ENCODE measurements at regions not wholly inside any gene's neighbourhood (a gene's known extent, or its start where the extent isn't known, plus 50 kb on each side); places are given as distances from the start of the nearest gene placed in this dataset.

DNA sequence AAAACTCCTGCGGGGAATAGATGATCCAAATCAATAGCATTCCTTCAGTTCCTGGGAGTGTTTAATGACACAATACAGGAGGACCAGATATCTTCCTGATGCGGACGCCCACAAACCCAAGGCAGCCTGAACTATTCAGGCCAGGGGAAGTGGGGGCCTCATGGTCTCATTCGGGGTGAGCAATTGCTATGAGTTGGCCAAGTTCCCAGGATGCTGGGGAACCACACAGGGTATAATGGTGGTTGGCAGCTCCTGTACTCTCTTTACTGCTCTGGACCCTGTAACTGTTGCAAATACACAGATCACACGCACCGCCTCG lies 401.2 kb downstream of the IRS2 start:
- Mint-ChIP-seq H3K36me3 (ENCODE audit: low read depth) (no peaks in the 10 kb centered on the region), H3K27ac (no peak overlapping the region), H3K4me3 (ENCODE audit: low read depth) (no peak overlapping the region), H3K4me1 (ENCODE audit: low read depth) (no peaks in the 10 kb centered on the region), H3K27me3 (ENCODE audit: low read depth) (no peaks in the 10 kb centered on the region), H3K9me3 (no peaks in the 10 kb centered on the region)
- no peak for DNase-seq (ENCODE audit: low spot score)
- intact Hi-C loops (cut with micrococcal nuclease) = no loop called here

DNA sequence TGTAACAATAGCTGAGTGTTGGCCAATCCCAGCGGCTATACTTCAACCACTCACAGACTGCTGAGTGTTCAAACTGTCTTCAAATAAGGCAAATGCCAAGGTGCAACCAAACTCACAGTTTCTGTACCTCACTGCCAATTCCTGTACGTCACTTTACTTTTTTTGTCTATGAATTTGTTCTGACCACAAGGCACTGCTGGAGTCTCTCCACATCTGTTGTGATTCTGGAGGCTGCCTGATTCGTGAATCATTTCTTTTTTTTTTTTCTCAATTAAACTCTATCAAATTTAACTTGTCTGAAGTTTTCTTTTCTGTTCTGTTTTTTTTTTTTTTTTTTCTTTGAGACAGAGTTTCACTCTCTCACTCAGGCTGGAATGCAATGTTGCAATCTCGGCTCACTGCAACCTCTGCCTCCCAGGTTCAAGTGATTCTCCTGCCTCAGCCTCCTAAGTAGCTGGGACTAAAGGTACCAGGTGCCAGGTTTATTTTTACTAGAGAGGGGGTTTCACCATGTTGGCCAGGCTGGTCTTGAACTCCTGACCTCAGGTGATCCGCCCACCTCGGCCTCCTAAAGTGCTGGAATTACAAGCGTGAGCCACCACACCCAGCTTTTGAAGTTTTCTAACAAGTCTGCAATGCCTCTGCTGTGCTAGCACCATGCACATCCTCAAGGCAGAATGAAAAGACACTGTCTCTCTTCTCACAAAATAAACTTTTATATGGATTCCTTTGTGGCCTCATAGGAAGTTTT lies 401.7 kb downstream of the IRS2 start:
- Mint-ChIP-seq H3K27me3 (ENCODE audit: low read depth) (no peaks in the 10 kb centered on the region), H3K4me1 (ENCODE audit: low read depth) (no peaks in the 10 kb centered on the region), H3K4me3 (ENCODE audit: low read depth) (no peak overlapping the region), H3K9me3 (no peaks in the 10 kb centered on the region), H3K27ac (no peak overlapping the region), H3K36me3 (ENCODE audit: low read depth) (no peaks in the 10 kb centered on the region)
- DNase-seq (ENCODE audit: low spot score) = no peak
- intact Hi-C loops (cut with micrococcal nuclease) = no loop called here

DNA sequence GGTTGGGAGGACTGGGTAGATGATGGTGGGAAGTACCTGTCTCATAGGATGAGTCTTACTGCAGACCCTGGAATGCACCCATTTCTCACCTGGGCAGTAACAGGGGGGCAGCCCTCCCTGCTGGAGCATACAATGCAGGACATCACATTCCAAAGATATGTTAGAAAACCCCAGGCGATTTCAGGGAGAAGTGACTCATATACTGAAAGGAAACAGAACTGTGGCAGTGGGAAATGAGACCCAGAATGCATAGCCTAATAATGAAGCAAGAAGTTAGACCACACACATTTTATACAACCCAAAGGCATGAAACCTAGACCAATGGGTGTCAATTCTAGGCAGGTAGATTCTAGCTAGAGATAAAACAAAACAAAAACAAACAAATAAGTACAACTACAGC lies 402.7 kb downstream of the IRS2 start:
- Mint-ChIP-seq H3K27ac (no peak overlapping the region), H3K27me3 (ENCODE audit: low read depth) (no peaks in the 10 kb centered on the region), H3K9me3 (no peaks in the 10 kb centered on the region), H3K4me1 (ENCODE audit: low read depth) (no peaks in the 10 kb centered on the region), H3K36me3 (ENCODE audit: low read depth) (no peaks in the 10 kb centered on the region), H3K4me3 (ENCODE audit: low read depth) (no peak overlapping the region)
- intact Hi-C loops (cut with micrococcal nuclease) = no loop called here
- DNase-seq (ENCODE audit: low spot score) = no peak

DNA sequence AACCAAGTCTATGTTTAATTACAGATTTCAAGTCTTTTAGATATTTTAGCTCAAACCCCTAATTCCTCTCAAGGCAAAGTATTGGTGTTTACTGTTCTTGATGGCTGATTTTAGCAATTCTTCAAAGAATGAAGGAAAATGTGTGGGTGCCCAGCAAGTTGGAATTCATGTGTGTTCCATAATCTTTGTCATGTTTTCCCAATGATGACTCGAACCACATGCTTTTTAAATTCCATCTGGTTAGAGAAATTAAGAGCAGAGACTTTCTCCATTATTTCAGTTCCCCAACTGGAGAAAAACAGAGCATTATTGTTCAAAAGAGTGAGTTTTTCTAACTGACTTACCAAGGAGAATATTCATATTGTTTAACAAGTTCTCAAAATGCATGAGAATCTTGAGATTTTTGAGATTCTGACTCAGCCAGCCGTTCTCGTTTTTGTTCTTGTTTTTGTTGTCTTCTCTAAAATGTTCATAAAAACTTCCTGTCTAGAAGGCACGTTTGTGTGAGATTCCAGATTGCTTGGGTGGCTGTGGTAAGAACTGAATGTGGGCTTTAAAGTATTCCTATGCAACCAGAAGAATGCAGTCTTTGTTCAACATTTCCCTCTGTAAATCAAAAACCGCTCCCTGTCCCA lies 404.7 kb downstream of the IRS2 start:
- no peaks in the 10 kb centered on the region for H3K9me3 Mint-ChIP-seq
- DNase-seq (ENCODE audit: low spot score) = no peak
- H3K36me3 Mint-ChIP-seq (ENCODE audit: low read depth) = no peaks in the 10 kb centered on the region
- H3K27ac Mint-ChIP-seq = no peak overlapping the region
- intact Hi-C loops (cut with micrococcal nuclease) = no loop called here
- no peaks in the 10 kb centered on the region for H3K27me3 Mint-ChIP-seq (ENCODE audit: low read depth)
- no peaks in the 10 kb centered on the region for H3K4me1 Mint-ChIP-seq (ENCODE audit: low read depth)
- H3K4me3 Mint-ChIP-seq (ENCODE audit: low read depth) = no peak overlapping the region

DNA sequence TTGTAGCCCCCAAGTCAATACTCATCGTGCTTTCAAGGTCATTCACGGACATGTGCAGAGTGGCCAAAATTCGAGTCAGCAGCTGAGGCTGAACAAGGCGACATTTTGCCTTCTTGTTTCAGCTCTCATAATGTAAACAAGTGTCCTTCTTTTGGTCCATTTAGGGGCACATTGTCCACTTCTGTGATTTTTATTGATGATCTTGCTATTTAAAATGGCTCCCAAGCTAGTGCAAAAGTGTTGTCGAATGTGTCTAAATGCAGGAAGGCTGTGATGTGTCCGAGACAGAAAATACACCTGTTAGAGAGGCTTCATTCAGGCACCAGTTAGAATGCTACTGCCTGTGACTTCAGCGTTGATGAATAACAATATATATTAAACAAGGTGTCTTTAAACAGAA lies 405.9 kb downstream of the IRS2 start:
- no peak for DNase-seq (ENCODE audit: low spot score)
- Mint-ChIP-seq H3K4me3 (ENCODE audit: low read depth) (no peak overlapping the region), H3K4me1 (ENCODE audit: low read depth) (no peaks in the 10 kb centered on the region), H3K27me3 (ENCODE audit: low read depth) (no peaks in the 10 kb centered on the region), H3K27ac (no peak overlapping the region), H3K9me3 (no peaks in the 10 kb centered on the region), H3K36me3 (ENCODE audit: low read depth) (no peaks in the 10 kb centered on the region)
- intact Hi-C loops (cut with micrococcal nuclease) = no loop called here

DNA sequence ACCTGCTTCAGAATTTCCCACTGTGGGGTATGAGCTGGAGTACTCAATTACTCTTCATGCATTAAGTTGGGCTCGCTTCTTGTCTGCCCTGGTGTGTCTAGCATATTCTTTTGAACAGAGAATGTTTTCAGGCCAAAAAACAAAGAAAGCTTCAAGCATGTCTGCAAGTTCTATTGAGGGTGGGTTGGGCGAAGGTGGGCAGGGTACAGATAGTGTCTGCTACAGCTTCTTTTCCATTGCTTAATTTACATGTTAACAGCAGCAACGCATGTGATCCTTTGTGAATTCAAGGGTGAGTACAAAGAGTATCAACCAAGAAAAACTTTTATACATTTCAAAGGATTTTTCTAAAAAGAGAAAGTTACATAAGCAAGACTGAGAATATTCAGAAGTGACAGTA lies 406.5 kb downstream of the IRS2 start:
- H3K27me3 Mint-ChIP-seq (ENCODE audit: low read depth) = no peaks in the 10 kb centered on the region
- H3K9me3 Mint-ChIP-seq = no peaks in the 10 kb centered on the region
- no peak for DNase-seq (ENCODE audit: low spot score)

DNA sequence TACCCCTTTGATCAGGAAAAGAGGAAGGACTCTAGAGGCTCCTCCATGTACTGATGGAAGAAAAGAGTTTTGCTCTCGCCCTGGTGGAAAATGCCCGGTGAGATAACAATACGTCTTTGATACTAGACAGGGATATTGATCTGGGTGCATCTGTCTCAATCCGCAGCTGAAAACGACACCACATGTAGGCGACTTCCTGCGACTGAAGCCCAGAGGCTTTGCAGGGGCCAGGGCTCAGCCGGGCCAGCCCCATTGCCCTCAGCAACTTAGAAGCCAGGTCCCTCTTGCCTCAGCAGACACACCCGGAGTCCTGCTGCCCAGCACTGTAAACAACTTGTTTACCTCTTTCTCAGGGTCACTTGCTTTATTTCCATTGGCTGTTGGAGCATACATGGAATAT lies 409.4 kb downstream of the IRS2 start:
- Mint-ChIP-seq H3K4me1 (ENCODE audit: low read depth) (no peaks in the 10 kb centered on the region), H3K27me3 (ENCODE audit: low read depth) (no peaks in the 10 kb centered on the region), H3K36me3 (ENCODE audit: low read depth) (no peaks in the 10 kb centered on the region), H3K4me3 (ENCODE audit: low read depth) (no peak overlapping the region), H3K27ac (no peak overlapping the region), H3K9me3 (no peaks in the 10 kb centered on the region)
- no peak for DNase-seq (ENCODE audit: low spot score)
- intact Hi-C loops (cut with micrococcal nuclease) = no loop called here

More for the DNA sequence above, 406.5 kb downstream of the IRS2 start:
- Mint-ChIP-seq H3K27ac (no peak overlapping the region), H3K4me3 (ENCODE audit: low read depth) (no peak overlapping the region), H3K36me3 (ENCODE audit: low read depth) (no peaks in the 10 kb centered on the region), H3K4me1 (ENCODE audit: low read depth) (no peaks in the 10 kb centered on the region)
- intact Hi-C loops (cut with micrococcal nuclease) = no loop called here

DNA sequence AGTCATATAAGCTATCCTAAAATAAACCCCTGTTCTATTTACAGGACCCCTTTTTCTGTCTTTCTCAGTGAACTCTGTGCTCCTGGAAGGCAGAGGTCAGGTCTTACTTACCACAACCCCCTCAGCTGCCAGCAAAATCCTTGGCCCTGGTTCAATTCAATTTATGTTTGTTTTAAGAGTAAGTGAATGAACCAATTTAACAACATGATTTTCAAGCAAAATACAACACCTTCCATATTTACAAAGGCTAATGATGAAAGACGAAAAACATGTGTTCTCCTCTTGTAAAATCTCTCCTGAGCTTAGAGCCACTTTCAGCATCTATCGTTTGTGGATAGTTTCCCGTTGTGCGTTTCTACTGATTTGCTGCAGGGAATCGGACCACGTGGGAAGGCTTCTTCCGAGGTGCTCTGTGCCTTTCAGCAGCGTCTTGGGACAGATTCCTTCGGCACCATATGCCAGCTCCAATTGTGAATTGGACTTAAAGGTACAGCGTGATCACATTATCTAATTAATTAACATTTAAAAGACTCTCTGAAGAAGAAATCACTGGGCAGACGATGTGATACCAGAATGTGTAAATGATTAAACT lies 411.7 kb downstream of the IRS2 start:
- no peak overlapping the region for H3K27ac Mint-ChIP-seq
- intact Hi-C loops (cut with micrococcal nuclease) = no loop called here
- H3K4me3 Mint-ChIP-seq (ENCODE audit: low read depth) = no peak overlapping the region
- H3K27me3 Mint-ChIP-seq (ENCODE audit: low read depth) = no peaks in the 10 kb centered on the region
- no peaks in the 10 kb centered on the region for H3K36me3 Mint-ChIP-seq (ENCODE audit: low read depth)
- DNase-seq (ENCODE audit: low spot score) = no peak
- no peaks in the 10 kb centered on the region for H3K9me3 Mint-ChIP-seq
- H3K4me1 Mint-ChIP-seq (ENCODE audit: low read depth) = no peaks in the 10 kb centered on the region

DNA sequence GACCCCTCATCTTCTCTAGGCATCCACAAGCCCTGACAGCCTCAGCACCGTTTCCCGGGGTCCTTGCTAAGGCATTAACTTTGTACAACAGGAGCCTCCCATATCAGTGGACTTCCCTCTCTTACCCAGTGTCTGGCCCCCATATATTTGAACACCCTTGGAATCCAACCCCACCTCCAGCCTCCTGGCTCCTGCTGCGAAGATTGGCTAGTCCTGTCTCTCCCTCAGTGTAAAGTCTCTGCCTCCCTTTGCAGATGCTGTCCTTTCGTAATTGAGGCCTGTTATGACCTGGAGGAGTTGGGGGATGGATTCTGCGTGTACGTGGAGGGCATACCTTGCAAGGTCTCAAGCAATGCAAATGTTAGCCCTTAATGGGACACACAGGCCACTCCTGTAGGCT lies 413.7 kb downstream of the IRS2 start:
- no peaks in the 10 kb centered on the region for H3K27me3 Mint-ChIP-seq (ENCODE audit: low read depth)
- H3K4me3 Mint-ChIP-seq (ENCODE audit: low read depth) = no peak overlapping the region
- no peak overlapping the region for H3K27ac Mint-ChIP-seq
- H3K36me3 Mint-ChIP-seq (ENCODE audit: low read depth) = no peaks in the 10 kb centered on the region
- no peaks in the 10 kb centered on the region for H3K9me3 Mint-ChIP-seq
- no peaks in the 10 kb centered on the region for H3K4me1 Mint-ChIP-seq (ENCODE audit: low read depth)
- DNase-seq (ENCODE audit: low spot score) = no peak
- intact Hi-C loops (cut with micrococcal nuclease) = no loop called here

DNA sequence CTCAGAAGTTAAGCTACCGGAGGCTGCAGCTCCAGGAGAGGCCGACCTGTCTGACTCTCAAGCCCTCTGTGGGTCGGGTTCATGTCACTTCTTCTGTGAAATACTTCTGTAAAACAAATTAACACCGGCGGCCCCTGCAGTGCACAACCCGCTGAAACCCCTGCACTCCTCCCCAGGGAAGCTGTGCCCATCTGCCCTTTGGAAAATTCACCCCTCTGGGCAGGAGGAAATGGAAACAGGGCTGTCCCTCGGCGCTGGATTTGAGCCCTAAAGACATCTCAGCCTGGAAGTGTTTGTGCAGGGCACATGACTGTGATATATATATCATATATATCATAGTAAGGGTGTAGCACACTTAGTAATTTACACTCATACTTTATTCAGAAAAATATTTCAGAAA lies 415.3 kb downstream of the IRS2 start:
- no peaks in the 10 kb centered on the region for H3K27me3 Mint-ChIP-seq (ENCODE audit: low read depth)
- no peaks in the 10 kb centered on the region for H3K36me3 Mint-ChIP-seq (ENCODE audit: low read depth)
- no peaks in the 10 kb centered on the region for H3K4me1 Mint-ChIP-seq (ENCODE audit: low read depth)
- H3K4me3 Mint-ChIP-seq (ENCODE audit: low read depth) = no peak overlapping the region
- no peak overlapping the region for H3K27ac Mint-ChIP-seq
- H3K9me3 Mint-ChIP-seq = no peaks in the 10 kb centered on the region
- intact Hi-C loops (cut with micrococcal nuclease) = no loop called here
- no peak for DNase-seq (ENCODE audit: low spot score)

DNA sequence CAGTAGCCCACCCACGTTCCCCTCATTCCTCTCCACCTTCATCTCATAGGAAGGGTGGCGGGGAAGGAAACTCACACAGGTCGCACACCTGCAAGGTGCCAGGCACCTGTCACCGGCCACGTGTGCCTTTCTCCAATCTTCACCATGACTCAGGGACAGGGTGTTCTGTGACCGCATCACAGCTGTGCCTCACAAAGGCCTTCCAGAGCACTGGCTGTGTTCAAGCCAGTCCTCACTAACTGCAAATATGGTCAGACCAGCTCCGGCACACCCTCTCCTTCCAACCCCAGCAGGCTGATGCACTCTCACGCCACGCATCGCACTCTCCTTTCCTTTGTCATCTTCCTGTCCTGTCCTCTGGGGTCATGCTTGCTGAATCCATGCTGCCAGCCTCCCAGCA lies 415.9 kb downstream of the IRS2 start:
- no peaks in the 10 kb centered on the region for H3K36me3 Mint-ChIP-seq (ENCODE audit: low read depth)
- H3K27ac Mint-ChIP-seq = no peak overlapping the region
- H3K27me3 Mint-ChIP-seq (ENCODE audit: low read depth) = no peaks in the 10 kb centered on the region
- H3K4me1 Mint-ChIP-seq (ENCODE audit: low read depth) = no peaks in the 10 kb centered on the region
- no peak for DNase-seq (ENCODE audit: low spot score)
- intact Hi-C loops (cut with micrococcal nuclease) = no loop called here
- no peak overlapping the region for H3K4me3 Mint-ChIP-seq (ENCODE audit: low read depth)
- H3K9me3 Mint-ChIP-seq = no peaks in the 10 kb centered on the region

DNA sequence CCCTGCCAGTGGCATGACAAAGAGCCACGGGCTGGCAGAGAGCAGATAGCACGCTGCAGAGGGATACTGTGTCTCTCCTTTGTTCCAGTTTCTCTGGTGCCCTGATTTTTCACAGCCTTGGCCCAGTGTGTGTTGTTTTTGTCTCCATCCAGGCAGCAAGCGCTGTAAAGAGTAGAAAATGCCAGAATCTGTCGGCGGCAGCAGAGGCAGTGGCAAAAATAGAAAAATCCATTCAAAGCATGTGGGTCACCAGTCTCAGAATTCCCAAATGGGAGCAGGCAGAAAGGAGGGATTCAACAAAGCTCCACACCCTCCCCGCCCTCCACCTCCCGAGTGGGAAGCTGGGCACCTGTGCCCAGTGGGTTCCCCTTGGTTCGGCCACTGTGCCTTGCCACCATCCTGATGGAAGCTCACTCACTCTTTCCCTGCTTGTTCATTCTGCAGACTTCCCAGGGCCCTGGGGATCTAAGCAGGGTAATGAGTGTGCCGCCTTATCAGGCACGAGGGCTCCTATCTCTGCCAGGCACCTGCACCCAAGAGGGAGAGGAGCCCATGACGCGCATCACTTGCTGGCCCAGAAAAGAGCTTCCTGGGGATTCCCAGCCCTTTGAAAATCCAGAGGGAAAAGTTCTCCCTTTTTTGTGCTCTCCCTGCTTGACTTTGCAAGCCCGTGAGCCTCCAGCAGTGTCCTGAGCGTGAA lies 416.9 kb downstream of the IRS2 start:
- no peak overlapping the region for H3K4me3 Mint-ChIP-seq (ENCODE audit: low read depth)
- intact Hi-C loops (cut with micrococcal nuclease) = no loop called here
- no peaks in the 10 kb centered on the region for H3K4me1 Mint-ChIP-seq (ENCODE audit: low read depth)
- H3K27me3 Mint-ChIP-seq (ENCODE audit: low read depth) = no peaks in the 10 kb centered on the region
- DNase-seq (ENCODE audit: low spot score) = no peak
- H3K36me3 Mint-ChIP-seq (ENCODE audit: low read depth) = no peaks in the 10 kb centered on the region
- no peak overlapping the region for H3K27ac Mint-ChIP-seq
- no peaks in the 10 kb centered on the region for H3K9me3 Mint-ChIP-seq

DNA sequence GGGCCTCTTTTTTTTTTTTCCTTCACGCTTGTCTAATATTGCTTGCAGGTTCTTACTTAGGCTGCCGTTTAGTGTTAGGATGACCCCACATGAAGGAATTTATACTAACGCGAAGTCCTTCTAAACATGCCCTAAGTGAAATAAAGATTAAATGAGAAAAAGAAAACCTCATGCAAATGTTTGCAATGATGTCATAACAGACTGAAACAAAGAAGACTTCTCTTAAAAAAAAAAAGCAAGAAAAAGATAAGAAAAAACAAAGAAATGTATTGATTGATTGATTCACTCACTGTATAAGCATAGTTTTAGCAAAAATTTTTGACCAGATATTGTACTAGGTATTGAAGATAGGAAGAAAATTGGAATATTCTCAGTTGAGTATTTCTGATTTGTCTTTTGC lies 418.2 kb downstream of the IRS2 start:
- no peaks in the 10 kb centered on the region for H3K27me3 Mint-ChIP-seq (ENCODE audit: low read depth)
- intact Hi-C loops (cut with micrococcal nuclease) = no loop called here
- no peaks in the 10 kb centered on the region for H3K4me1 Mint-ChIP-seq (ENCODE audit: low read depth)
- no peaks in the 10 kb centered on the region for H3K36me3 Mint-ChIP-seq (ENCODE audit: low read depth)
- H3K4me3 Mint-ChIP-seq (ENCODE audit: low read depth) = no peak overlapping the region
- no peak overlapping the region for H3K27ac Mint-ChIP-seq
- DNase-seq (ENCODE audit: low spot score) = no peak
- H3K9me3 Mint-ChIP-seq = no peaks in the 10 kb centered on the region

All from activated T-helper 2 cell treated with anti-CD3 and anti-CD28 coated beads, Interferon-gamma antibody, Interleukin-2, Interleukin-4, amounts not matched to agents 10 μg/mL and 5 μg/mL and 100 μg/mL, durations not matched to agents 14 hours and 24 hours and 36 hours (primary cell).